ENCODE measurements at regions not wholly inside any gene's neighbourhood (a gene's known extent, or its start where the extent isn't known, plus 50 kb on each side); places are given as distances from the start of the nearest gene placed in this dataset.
"Not testable (repeated sequence)": the region's sequence is repeated elsewhere in the genome, so short reads cannot be mapped to it uniquely, and the experiment has no call there.

- POLR2A ChIA-PET, result no interaction called here
- DNase-seq (ENCODE audit: low read depth, low spot score), result no peak
- CTCF ChIA-PET, result interaction anchor here (0.7 to 1.1 kb wide), 2 partner anchors 9 to 130 kb away, joined by 3 read pairs; no protein-coding TSS in a partner anchor
- no peak for TF ChIP-seq CTCF (IDR thresholded peaks at IDR 0.05; ENCODE audit: insufficient read depth, low read length, missing control alignments)
- H3K4me3 ChIP-seq (ENCODE audit: low read depth, low read length), result no peak overlapping the region
Observed at GRCh38 chr9:621201-621855, 220.2 kb upstream of the DMRT1 start.

- no peak for DNase-seq (ENCODE audit: low read depth, low spot score)
- H3K4me3 ChIP-seq (ENCODE audit: low read depth, low read length), result no peak overlapping the region
- TF ChIP-seq CTCF (IDR thresholded peaks at IDR 0.05; ENCODE audit: insufficient read depth, low read length, missing control alignments), result no peak
- ChIA-PET POLR2A (no interaction called here), CTCF (interaction anchor here (0.8 to 1.1 kb wide), 6 partner anchors 16 to 181 kb away, joined by 3 read pairs; no protein-coding TSS in a partner anchor)
Observed at GRCh38 chr9:624935-625500, 216.5 kb upstream of the DMRT1 start.

- POLR2A ChIA-PET, result no interaction called here
- no peak for DNase-seq (ENCODE audit: low read depth, low spot score)
- no peak overlapping the region for H3K4me3 ChIP-seq (ENCODE audit: low read depth, low read length)
- TF ChIP-seq CTCF (IDR thresholded peaks at IDR 0.05; ENCODE audit: insufficient read depth, low read length, missing control alignments), result no peak
- CTCF ChIA-PET, result interaction anchor here (1.1 to 1.3 kb wide), 3 partner anchors 16 to 180 kb away, joined by 3 read pairs; no protein-coding TSS in a partner anchor
Observed at GRCh38 chr9:625613-626012, 215.9 kb upstream of the DMRT1 start.

GRCh38 chr9:626114-626513 lies 215.4 kb upstream of the DMRT1 start:
- POLR2A ChIA-PET; DNase-seq (ENCODE audit: low read depth, low spot score); H3K4me3 ChIP-seq (ENCODE audit: low read depth, low read length): not testable (repeated sequence)
- CTCF ChIA-PET, result interaction anchor here (1.1 to 1.5 kb wide), 5 partner anchors 11 to 180 kb away, joined by 3 read pairs; no protein-coding TSS in a partner anchor

GRCh38 chr9:626596-626995 lies 214.9 kb upstream of the DMRT1 start:
- no peak for TF ChIP-seq CTCF (IDR thresholded peaks at IDR 0.05; ENCODE audit: insufficient read depth, low read length, missing control alignments)
- CTCF ChIA-PET, result interaction anchor here (0.6 to 1.5 kb wide), 4 partner anchors 11 to 162 kb away, joined by 3 read pairs; no protein-coding TSS in a partner anchor
- no peak for DNase-seq (ENCODE audit: low read depth, low spot score)
- no peak overlapping the region for H3K4me3 ChIP-seq (ENCODE audit: low read depth, low read length)
- POLR2A ChIA-PET, result no interaction called here

GRCh38 chr9:627336-627970 lies 214.0 kb upstream of the DMRT1 start:
- no peak for TF ChIP-seq CTCF (IDR thresholded peaks at IDR 0.05; ENCODE audit: insufficient read depth, low read length, missing control alignments)
- ChIA-PET CTCF (interaction anchor here (0.6 to 1.5 kb wide), 3 partner anchors 12 to 63 kb away, joined by 3 read pairs; no protein-coding TSS in a partner anchor), POLR2A (no interaction called here)

More at GRCh38 chr9:627336-627970, 214.0 kb upstream of the DMRT1 start:
- no peak for DNase-seq (ENCODE audit: low read depth, low spot score)
- no peak overlapping the region for H3K4me3 ChIP-seq (ENCODE audit: low read depth, low read length)
